ENCODE measurements at regions not wholly inside any gene's neighbourhood (a gene's known extent, or its start where the extent isn't known, plus 50 kb on each side); places are given as distances from the start of the nearest gene placed in this dataset.

GRCh38 chr2:4256351-4256750 lies 553.0 kb downstream of the DCDC2C start:
- no peak overlapping the region for H3K4me3 Mint-ChIP-seq (ENCODE audit: unreplicated experiment)
- DNase-seq (ENCODE audit: extremely low spot score, unreplicated experiment), result no peak
- no peaks in the 10 kb centered on the region for H3K36me3 Mint-ChIP-seq (ENCODE audit: unreplicated experiment)
- peaks cover 11% of the 10 kb centered on the region for H3K4me1 Mint-ChIP-seq (ENCODE audit: unreplicated experiment)
- H3K27ac Mint-ChIP-seq (ENCODE audit: unreplicated experiment), result no peak overlapping the region
- H3K9me3 Mint-ChIP-seq (ENCODE audit: unreplicated experiment), result no peaks in the 10 kb centered on the region
- TF ChIP-seq CTCF (IDR thresholded peaks at IDR 0.05), result no peak
- no peaks in the 10 kb centered on the region for H3K27me3 Mint-ChIP-seq (ENCODE audit: unreplicated experiment)

DNA sequence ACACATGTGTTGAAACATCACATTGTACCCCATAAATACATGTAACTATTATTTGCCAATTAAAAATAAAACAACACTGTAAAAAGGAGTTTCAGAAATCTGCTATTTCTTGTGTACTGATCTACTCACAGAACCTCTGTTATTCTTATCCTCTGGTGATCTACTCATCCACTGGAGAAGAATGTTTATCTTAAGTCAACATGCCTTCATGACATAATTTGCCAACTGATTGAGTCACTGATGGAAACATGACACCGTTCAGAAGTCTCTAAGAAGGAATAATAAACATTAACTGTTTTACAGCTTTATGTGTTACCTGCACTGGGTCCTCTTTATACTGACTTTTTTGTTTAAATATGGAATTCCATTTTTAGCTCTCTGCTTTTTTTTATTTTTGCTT lies 555.2 kb downstream of the DCDC2C start:
- no peaks in the 10 kb centered on the region for H3K36me3 Mint-ChIP-seq (ENCODE audit: unreplicated experiment)
- H3K4me3 Mint-ChIP-seq (ENCODE audit: unreplicated experiment), result no peak overlapping the region
- peaks cover 11% of the 10 kb centered on the region for H3K4me1 Mint-ChIP-seq (ENCODE audit: unreplicated experiment)
- no peak overlapping the region for H3K27ac Mint-ChIP-seq (ENCODE audit: unreplicated experiment)
- no peak for DNase-seq (ENCODE audit: extremely low spot score, unreplicated experiment)
- no peaks in the 10 kb centered on the region for H3K27me3 Mint-ChIP-seq (ENCODE audit: unreplicated experiment)
- H3K9me3 Mint-ChIP-seq (ENCODE audit: unreplicated experiment), result no peaks in the 10 kb centered on the region
- TF ChIP-seq CTCF (IDR thresholded peaks at IDR 0.05), result no peak

DNA sequence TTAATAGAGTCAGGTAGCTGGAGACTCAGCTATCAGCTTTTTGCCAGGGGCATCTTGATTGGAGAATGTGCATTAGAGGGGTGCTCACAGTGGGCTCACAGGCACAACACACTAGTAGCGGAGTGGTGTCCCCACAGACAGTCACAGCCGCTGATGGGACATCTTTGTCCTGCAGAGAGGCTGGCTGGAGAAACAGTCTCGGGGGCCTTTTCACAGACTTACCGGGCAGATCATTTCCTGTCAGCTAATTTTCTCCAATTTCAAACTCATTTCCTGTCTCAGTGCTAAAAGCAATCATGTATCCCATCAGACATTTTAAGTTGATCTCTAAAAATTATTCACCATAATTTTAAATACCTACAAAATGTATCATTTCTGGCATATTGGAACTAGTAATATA lies 562.6 kb downstream of the DCDC2C start:
- TF ChIP-seq CTCF (IDR thresholded peaks at IDR 0.05), result no peak
- Mint-ChIP-seq H3K27ac (ENCODE audit: unreplicated experiment) (no peak overlapping the region), H3K4me1 (ENCODE audit: unreplicated experiment) (no peaks in the 10 kb centered on the region), H3K36me3 (ENCODE audit: unreplicated experiment) (no peaks in the 10 kb centered on the region), H3K27me3 (ENCODE audit: unreplicated experiment) (peaks cover 2% of the 10 kb centered on the region), H3K4me3 (ENCODE audit: unreplicated experiment) (no peak overlapping the region), H3K9me3 (ENCODE audit: unreplicated experiment) (no peaks in the 10 kb centered on the region)
- DNase-seq (ENCODE audit: extremely low spot score, unreplicated experiment), result no peak

DNA sequence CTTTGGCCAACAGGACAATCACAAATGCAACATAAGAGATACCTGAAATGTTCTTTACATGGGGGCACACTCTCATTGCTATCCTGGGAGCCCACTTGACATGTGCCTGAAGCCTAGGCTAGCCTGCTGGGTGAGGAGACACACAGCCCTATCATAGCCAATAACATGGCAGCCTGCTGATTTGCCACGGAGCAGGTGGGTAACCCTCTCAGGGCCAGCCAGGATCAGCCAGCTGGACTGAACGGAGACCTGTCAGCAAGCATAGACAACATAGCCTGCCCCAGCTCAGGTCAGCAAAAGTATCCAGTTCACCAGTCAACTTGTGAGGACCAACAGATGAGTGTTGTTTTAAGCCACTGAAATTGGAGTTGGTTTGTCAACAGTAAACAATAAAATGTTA lies 566.5 kb downstream of the DCDC2C start:
- Mint-ChIP-seq H3K27ac (ENCODE audit: unreplicated experiment) (no peak overlapping the region), H3K4me3 (ENCODE audit: unreplicated experiment) (no peak overlapping the region), H3K27me3 (ENCODE audit: unreplicated experiment) (no peaks in the 10 kb centered on the region), H3K36me3 (ENCODE audit: unreplicated experiment) (no peaks in the 10 kb centered on the region), H3K4me1 (ENCODE audit: unreplicated experiment) (no peaks in the 10 kb centered on the region), H3K9me3 (ENCODE audit: unreplicated experiment) (no peaks in the 10 kb centered on the region)
- no peak for DNase-seq (ENCODE audit: extremely low spot score, unreplicated experiment)
- TF ChIP-seq CTCF (IDR thresholded peaks at IDR 0.05), result no peak

DNA sequence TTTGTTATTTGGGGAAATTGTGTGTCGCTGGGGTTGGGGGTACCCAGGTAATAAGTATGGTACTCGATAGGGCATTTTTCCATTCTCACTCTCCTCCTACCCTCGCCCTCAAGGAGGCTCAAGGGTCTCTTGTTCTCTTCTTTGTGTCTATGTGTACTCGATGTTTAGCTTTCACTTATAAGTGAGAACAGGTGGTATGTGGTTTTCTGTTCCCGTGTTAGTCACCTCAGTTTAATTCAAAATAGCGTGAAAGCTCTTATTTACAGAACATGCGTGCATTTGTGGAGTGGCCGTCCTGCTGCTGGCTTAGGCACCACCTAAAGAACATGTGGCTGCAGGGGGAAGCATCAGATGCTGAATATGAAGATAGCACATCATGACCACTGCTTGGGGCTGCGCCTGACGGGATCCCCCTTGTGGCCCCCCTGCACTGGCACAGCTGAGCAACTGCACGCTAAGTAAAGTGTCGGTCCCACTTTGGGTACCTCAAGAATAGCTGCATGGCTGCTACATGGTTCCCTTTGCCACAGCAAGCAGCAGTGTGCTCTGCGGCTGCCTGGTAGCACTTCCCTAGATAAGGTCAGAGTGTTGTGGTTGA lies 569.0 kb downstream of the DCDC2C start:
- Mint-ChIP-seq H3K4me1 (ENCODE audit: unreplicated experiment) (no peaks in the 10 kb centered on the region), H3K4me3 (ENCODE audit: unreplicated experiment) (no peak overlapping the region), H3K27ac (ENCODE audit: unreplicated experiment) (no peak overlapping the region)

More for the DNA sequence above, 569.0 kb downstream of the DCDC2C start:
- no peak for TF ChIP-seq CTCF (IDR thresholded peaks at IDR 0.05)
- Mint-ChIP-seq H3K36me3 (ENCODE audit: unreplicated experiment) (no peaks in the 10 kb centered on the region), H3K27me3 (ENCODE audit: unreplicated experiment) (peaks cover 2% of the 10 kb centered on the region), H3K9me3 (ENCODE audit: unreplicated experiment) (no peaks in the 10 kb centered on the region)
- DNase-seq (ENCODE audit: extremely low spot score, unreplicated experiment), result no peak

Data from osteocyte (in vitro differentiated cells).